ENCODE measurements at regions not wholly inside any gene's neighbourhood (a gene's known extent, or its start where the extent isn't known, plus 50 kb on each side); places are given as distances from the start of the nearest gene placed in this dataset.

DNA sequence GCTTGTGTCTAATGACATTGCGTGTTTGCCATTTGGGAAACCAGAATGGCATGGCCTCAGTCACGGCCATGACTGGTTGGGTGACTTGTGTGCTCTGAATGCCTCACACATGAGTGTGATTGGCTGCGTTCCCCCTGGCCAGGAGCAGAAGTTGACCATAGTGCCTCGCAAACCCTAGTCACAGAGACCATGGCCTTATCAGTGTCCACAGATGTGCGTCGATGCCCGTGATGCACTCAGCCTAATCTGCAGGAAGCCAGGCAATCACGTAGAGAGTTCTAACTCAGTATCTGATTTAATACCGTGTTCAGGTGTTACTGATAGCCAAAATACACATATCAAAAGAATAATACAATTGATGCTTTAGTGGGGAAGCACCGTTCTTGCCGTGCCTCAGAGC is 64.0 kb downstream of the BOLA3 start:
- H3K27ac Mint-ChIP-seq (ENCODE audit: unreplicated experiment) = no peak overlapping the region
- H3K27me3 Mint-ChIP-seq (ENCODE audit: unreplicated experiment) = peaks cover 7% of the 10 kb centered on the region
- no peak for DNase-seq (ENCODE audit: low spot score)
- H3K4me1 Mint-ChIP-seq (ENCODE audit: unreplicated experiment) = no peaks in the 10 kb centered on the region
- TF ChIP-seq, protein P1, sequence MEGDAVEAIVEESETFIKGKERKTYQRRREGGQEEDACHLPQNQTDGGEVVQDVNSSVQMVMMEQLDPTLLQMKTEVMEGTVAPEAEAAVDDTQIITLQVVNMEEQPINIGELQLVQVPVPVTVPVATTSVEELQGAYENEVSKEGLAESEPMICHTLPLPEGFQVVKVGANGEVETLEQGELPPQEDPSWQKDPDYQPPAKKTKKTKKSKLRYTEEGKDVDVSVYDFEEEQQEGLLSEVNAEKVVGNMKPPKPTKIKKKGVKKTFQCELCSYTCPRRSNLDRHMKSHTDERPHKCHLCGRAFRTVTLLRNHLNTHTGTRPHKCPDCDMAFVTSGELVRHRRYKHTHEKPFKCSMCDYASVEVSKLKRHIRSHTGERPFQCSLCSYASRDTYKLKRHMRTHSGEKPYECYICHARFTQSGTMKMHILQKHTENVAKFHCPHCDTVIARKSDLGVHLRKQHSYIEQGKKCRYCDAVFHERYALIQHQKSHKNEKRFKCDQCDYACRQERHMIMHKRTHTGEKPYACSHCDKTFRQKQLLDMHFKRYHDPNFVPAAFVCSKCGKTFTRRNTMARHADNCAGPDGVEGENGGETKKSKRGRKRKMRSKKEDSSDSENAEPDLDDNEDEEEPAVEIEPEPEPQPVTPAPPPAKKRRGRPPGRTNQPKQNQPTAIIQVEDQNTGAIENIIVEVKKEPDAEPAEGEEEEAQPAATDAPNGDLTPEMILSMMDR (IDR thresholded peaks at IDR 0.05; ENCODE audit: unreplicated experiment) = no peak
- peaks cover 33% of the 10 kb centered on the region for H3K36me3 Mint-ChIP-seq (ENCODE audit: low read depth, unreplicated experiment)
- peak overlapping the region; percentile 69 for H3K4me3 Mint-ChIP-seq (ENCODE audit: unreplicated experiment)
- no peaks in the 10 kb centered on the region for H3K9me3 Mint-ChIP-seq (ENCODE audit: unreplicated experiment)
